Stimulated activated CD8-positive, alpha-beta memory T cell treated with anti-CD3 and anti-CD28 coated beads, Interleukin-15, amount 100 ng/mL, for 1 hour (primary cell): ENCODE measurements at regions not wholly inside any gene's neighbourhood (a gene's known extent, or its start where the extent isn't known, plus 50 kb on each side); places are given as distances from the start of the nearest gene placed in this dataset.

ENCODE experiments used
- DNase-seq: peaks from one replicate; pipeline ENCODE4 v3.0.0-alpha.2; 2020; ENCODE audit warnings: low read depth

- no peak for DNase-seq
These were observed 60.9 kb upstream of the CLMP start for GRCh38 chr11:123255909-123256308.

- DNase-seq = no peak
These were observed 59.3 kb upstream of the CLMP start for GRCh38 chr11:123254357-123254756.

- DNase-seq = no peak
These were observed 58.9 kb upstream of the CLMP start for GRCh38 chr11:123253911-123254310.

GRCh38 chr11:123253223-123253622 is 58.2 kb upstream of the CLMP start:
- DNase-seq = no peak

- DNase-seq = no peak
These were observed 56.8 kb upstream of the CLMP start for GRCh38 chr11:123251657-123252344.

- DNase-seq = no peak
These were observed 56.0 kb upstream of the CLMP start for GRCh38 chr11:123250892-123251656.

- no peak for DNase-seq
These were observed 54.3 kb upstream of the CLMP start for GRCh38 chr11:123249354-123249753.

- no peak for DNase-seq
These were observed 52.8 kb upstream of the CLMP start for GRCh38 chr11:123247813-123248379.

GRCh38 chr11:123247496-123247799 is 52.4 kb upstream of the CLMP start:
- no peak for DNase-seq

GRCh38 chr11:123246749-123247495 is 51.9 kb upstream of the CLMP start:
- DNase-seq = peak; percentile 65

GRCh38 chr11:123245567-123245966 is 50.5 kb upstream of the CLMP start:
- no peak for DNase-seq
